H1 (cell line): ENCODE measurements at regions not wholly inside any gene's neighbourhood (a gene's known extent, or its start where the extent isn't known, plus 50 kb on each side); places are given as distances from the start of the nearest gene placed in this dataset.

Experiments used
- HDAC6 ChIP-seq: IDR thresholded peaks from one replicate; pipeline ENCODE4 v1.7.1; 2012; ENCODE audit warnings: low read depth, mild to moderate bottlenecking, inconsistent platforms, low read length, moderate library complexity
- TF ChIP-seq, protein P1 (sequence below): IDR thresholded peaks from 2 replicates; pipeline ENCODE4 v1.6.1; 2012; ENCODE audit warnings: inconsistent platforms
- TF ChIP-seq, protein P2 (sequence below): IDR thresholded peaks from 2 replicates; pipeline ENCODE4 v1.6.1; 2012; ENCODE audit warnings: low read length, inconsistent platforms

DNA sequence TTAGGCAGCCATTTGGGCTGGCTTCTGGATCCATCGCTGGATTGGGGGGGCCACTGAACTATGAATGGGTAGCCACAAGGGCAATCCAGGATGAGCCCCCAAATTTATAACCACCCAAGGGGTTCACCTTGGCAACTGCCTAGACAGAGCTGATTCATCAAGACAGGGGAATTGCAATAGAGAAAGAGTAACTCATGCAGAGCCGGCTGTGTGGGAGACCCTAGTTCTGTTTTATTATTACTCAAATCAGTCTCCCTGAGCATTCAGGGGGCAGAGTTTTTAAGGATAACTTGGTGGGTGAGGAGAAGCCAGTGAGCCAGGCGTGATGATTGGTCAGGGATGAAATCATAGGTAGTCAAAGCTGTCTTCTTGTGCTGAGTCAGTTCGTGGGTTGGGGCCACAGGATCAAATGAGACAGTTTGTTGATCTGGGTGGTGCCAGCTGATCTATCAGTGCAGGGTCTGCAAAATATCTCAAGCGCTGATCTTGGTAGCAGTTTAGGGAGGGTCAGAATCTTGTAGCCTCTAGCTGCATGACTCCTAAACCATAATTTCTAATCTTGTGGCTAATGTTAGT lies 57.9 kb downstream of the DNAJB9 start (continued):
- TF ChIP-seq HDAC6, result no peak
- TF ChIP-seq, protein P1, sequence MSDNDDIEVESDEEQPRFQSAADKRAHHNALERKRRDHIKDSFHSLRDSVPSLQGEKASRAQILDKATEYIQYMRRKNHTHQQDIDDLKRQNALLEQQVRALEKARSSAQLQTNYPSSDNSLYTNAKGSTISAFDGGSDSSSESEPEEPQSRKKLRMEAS, result no peak
- TF ChIP-seq, protein P2, sequence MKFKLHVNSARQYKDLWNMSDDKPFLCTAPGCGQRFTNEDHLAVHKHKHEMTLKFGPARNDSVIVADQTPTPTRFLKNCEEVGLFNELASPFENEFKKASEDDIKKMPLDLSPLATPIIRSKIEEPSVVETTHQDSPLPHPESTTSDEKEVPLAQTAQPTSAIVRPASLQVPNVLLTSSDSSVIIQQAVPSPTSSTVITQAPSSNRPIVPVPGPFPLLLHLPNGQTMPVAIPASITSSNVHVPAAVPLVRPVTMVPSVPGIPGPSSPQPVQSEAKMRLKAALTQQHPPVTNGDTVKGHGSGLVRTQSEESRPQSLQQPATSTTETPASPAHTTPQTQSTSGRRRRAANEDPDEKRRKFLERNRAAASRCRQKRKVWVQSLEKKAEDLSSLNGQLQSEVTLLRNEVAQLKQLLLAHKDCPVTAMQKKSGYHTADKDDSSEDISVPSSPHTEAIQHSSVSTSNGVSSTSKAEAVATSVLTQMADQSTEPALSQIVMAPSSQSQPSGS, result no peak
